GM12864 (cell line): ENCODE measurements at regions not wholly inside any gene's neighbourhood (a gene's known extent, or its start where the extent isn't known, plus 50 kb on each side); places are given as distances from the start of the nearest gene placed in this dataset.

ENCODE experiments used
- DNase-seq: peaks from one replicate; pipeline ENCODE4 v3.0.0-alpha.2; 2011; ENCODE audit warnings: low read depth
- H3K4me3 ChIP-seq: 2 replicates; pipeline ENCODE4 v1.5.1; 2011; ENCODE audit warnings: mild to moderate bottlenecking, low read depth, low read length, control low read depth
- CTCF ChIP-seq: IDR thresholded peaks from 2 replicates; pipeline ENCODE4 v1.5.1; 2011; ENCODE audit warnings: low read depth, mild to moderate bottlenecking, moderate library complexity, low read length, control low read depth, inconsistent platforms; ENCODE audit errors: missing control alignments

- DNase-seq = no peak
- no peak overlapping the region for H3K4me3 ChIP-seq
- TF ChIP-seq CTCF = no peak
These were observed 1024.5 kb upstream of the ADGRL2 start for GRCh38 chr1:80776266-80776665.

DNA sequence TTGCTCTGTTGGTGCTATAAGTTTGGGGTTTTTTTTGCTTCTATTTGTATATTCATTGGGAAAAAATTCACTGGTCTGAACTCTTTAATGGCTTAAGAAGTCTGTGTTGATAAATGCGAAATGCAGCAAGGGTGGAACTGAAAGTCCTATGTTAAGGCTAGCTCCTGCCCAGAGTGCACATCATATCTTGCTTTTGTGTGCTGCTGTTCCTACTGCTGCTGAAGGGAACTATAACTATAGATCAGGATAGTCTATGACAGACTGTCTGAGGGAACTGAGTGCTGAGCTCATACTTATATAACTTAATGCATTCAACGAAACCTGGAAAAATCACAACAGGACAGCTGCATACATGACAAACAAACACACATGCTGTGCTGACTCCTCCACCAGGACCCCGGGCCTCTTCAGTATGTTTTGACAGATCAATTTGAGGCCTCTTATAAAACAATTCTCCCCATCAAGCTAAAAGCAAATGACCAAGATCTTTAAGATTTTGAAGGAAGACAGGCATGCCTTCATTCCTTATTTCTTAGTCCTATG lies 1031.5 kb upstream of the ADGRL2 start:
- no peak overlapping the region for H3K4me3 ChIP-seq
- DNase-seq = no peak
- no peak for TF ChIP-seq CTCF

DNA sequence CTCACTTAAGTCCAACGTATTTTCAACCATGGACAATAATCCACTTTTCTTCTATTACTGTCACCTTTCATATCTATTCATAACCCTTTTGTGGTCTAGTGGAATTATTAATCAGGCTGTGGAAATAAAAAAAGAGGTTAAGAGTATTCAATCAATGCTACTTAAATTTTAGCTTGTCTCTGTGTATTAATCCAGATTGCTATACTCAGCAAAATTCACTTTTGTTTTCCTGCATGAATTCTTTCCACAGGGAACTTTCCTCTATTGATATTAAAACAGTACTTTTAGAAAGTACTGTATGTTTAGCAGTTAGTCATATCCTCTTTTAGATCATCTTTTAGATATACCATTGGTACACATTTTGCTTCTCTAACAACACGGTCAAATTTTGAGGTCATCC lies 1033.0 kb upstream of the ADGRL2 start:
- DNase-seq = no peak
- H3K4me3 ChIP-seq = no peak overlapping the region
- no peak for TF ChIP-seq CTCF

DNA sequence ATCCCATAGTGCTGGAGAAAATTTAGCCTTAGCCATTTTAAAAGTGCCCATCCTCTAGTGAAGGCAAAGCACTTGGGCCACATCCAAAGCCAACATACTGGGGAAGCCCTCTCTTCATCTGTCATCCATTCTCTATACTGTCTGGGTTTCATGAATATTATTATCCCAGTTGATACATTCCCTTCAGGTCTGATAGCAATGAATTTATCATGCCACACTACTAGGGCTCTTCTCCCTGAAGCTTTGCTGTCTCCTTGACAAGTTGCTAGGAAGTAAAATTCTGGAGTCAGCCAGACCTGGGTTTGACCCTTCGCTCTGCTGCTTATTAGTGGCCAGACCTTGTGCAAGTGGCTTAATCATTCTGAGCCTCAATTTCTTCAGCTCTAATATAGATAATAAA lies 1041.4 kb upstream of the ADGRL2 start:
- TF ChIP-seq CTCF = no peak
- DNase-seq = no peak
- H3K4me3 ChIP-seq = no peak overlapping the region

DNA sequence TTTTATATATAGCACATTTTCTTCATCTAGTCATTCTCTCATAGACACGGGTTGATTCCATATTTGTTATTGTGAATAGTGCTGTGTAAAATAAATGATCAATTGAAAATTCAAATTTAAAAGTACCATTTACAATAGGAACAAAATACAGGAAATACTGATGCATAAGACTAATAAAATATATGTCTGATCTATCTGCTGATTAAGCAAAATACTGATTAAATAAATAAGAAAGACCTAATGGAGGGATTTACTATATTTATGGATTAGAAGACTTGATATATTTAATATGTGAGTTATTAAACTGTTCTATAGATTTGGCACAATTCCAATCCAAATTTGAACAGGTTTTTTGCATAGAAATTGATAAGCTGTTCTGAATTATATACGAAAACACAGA lies 1044.8 kb upstream of the ADGRL2 start:
- no peak for TF ChIP-seq CTCF
- H3K4me3 ChIP-seq = no peak overlapping the region
- DNase-seq = no peak

DNA sequence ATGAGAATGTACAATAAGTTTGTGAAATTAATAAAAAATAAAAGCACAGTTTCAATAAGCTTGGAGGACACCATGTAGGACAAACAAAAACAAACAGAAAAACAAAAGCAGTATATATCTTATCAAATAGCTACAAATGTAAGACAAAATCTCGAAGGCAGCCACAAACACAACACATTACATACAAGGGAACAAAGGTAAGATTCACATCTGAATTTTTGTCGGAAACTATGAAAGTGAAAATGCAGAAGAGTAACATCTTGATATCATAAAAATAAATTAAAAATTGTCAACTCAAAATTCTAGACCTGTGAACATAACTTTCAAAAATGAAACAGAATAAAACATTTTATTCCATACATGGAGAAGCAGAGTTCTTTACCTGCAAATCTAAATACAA lies 1049.5 kb upstream of the ADGRL2 start:
- no peak for DNase-seq
- no peak overlapping the region for H3K4me3 ChIP-seq
- no peak for TF ChIP-seq CTCF

DNA sequence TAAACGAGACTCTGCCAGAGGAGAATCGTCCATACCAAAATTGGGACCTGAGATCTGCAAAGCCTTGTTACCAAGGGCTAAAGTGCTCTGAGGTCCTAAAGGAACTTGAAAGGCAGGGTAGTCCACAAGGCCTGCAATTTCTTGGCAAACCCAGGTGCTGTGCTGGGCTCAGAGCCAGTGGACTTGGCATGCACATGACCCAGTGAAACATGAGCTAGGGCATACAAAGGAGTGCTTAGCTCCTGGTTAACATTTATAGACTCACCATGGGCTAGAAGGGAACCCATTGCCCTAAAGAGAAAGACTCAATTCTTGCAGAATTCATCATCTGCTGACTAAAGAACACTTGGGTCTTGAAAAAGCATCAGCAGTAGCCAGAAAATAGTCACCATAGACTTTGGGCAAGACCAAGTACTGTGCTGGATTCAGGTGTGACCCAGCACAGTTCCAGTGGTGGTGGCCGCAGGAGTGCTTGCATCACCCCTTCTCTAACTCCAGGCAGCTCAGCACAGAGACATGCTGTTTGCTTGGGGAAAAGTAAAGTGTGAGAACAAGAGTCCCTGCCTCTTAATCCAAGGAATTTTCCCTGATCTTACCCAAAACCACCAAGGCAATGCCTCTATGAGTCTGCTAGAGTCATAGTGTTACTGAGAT lies 1069.4 kb upstream of the ADGRL2 start:
- no peak overlapping the region for H3K4me3 ChIP-seq
- DNase-seq = no peak
- no peak for TF ChIP-seq CTCF
